ENCODE measurements at regions not wholly inside any gene's neighbourhood (a gene's known extent, or its start where the extent isn't known, plus 50 kb on each side); places are given as distances from the start of the nearest gene placed in this dataset.

DNA sequence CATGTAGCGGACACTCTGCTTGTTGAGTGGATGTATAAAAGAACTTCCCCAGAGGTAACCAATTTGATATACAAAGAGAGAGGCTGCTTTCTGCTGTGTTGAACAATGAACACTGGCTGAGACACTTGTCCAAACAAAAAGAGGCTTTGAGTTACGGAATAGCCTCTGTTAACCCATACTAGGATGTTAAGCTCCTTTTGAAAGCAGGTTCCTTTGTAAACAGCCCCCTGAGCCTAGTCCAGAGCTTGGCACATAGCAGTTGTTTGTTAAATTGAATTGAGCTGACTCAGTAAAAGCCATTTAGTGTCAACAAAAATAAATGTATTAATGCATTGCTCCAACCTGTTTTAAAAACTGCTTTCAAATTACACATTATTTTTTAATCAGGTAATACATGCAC is 200.1 kb downstream of the MZT1 start:
- Histone ChIP-seq H3K36me3 (ENCODE audit: insufficient read depth, low read depth, low read length) (no peaks in the 10 kb centered on the region), H3K9me3 (ENCODE audit: insufficient read depth, low read depth, low read length) (no peaks in the 10 kb centered on the region), H3K27ac (ENCODE audit: low read length) (no peak overlapping the region), H3K4me1 (ENCODE audit: insufficient read depth, low read length) (no peaks in the 10 kb centered on the region), H3K9ac (ENCODE audit: low read depth, low read length) (no peak overlapping the region), H3K27me3 (ENCODE audit: insufficient read depth, low read length) (peaks cover 26% of the 10 kb centered on the region; the same call in 1 of the 2 replicates), H3K4me3 (ENCODE audit: low read length) (no peak overlapping the region)

DNA sequence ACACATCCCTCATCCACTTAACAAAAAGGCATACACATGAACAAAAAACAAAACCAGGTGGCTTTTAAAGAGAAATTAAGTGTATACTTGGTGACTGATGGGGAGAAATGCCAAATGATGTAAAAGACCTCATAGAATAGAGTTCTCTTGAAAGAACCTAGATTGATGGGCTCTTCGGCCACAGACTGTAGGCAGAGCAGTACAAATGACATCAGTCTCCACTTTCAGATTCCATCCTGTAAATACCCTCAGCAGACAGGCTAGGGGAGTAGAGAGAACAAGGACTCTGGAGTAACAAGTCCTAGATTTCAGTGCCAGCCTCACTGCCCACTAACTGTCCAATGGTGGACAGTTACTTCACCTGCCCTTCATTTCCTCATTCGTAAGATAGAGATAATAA is 203.8 kb downstream of the MZT1 start:
- Histone ChIP-seq H3K27me3 (ENCODE audit: insufficient read depth, low read length) (no peaks in the 10 kb centered on the region; the same call in 1 of the 2 replicates), H3K9me3 (ENCODE audit: insufficient read depth, low read depth, low read length) (no peaks in the 10 kb centered on the region), H3K9ac (ENCODE audit: low read depth, low read length) (no peak overlapping the region), H3K27ac (ENCODE audit: low read length) (no peak overlapping the region), H3K4me3 (ENCODE audit: low read length) (no peak overlapping the region), H3K36me3 (ENCODE audit: insufficient read depth, low read depth, low read length) (no peaks in the 10 kb centered on the region), H3K4me1 (ENCODE audit: insufficient read depth, low read length) (peaks cover 4% of the 10 kb centered on the region; the same call in 1 of the 2 replicates)

DNA sequence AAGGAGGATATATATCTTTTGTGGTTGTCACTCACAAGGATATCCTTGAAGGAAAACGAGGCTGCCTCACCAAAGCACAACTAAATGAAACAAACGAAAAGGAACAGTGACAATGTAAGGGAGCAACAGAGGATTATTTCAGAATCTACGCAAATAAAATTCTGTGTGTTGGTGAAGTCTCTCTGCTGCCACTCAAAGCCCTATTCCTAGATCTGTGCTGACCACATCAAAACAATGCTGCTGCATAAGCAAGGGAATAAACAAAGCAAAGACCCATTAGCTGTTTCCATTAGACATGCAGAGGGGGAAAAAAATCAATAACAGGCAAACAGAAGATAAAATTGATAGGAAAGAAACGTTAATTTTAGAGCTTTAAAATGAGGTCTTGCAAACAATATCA is 204.4 kb downstream of the MZT1 start:
- Histone ChIP-seq H3K27me3 (ENCODE audit: insufficient read depth, low read length) (no peaks in the 10 kb centered on the region), H3K27ac (ENCODE audit: low read length) (no peak overlapping the region), H3K4me3 (ENCODE audit: low read length) (no peak overlapping the region), H3K9me3 (ENCODE audit: insufficient read depth, low read depth, low read length) (no peaks in the 10 kb centered on the region), H3K9ac (ENCODE audit: low read depth, low read length) (no peak overlapping the region), H3K4me1 (ENCODE audit: insufficient read depth, low read length) (peaks cover 4% of the 10 kb centered on the region; the same call in 1 of the 2 replicates), H3K36me3 (ENCODE audit: insufficient read depth, low read depth, low read length) (no peaks in the 10 kb centered on the region)

GRCh38 chr13:72521940-72522661 is 205.3 kb downstream of the MZT1 start:
- no peaks in the 10 kb centered on the region for H3K9me3 ChIP-seq (ENCODE audit: insufficient read depth, low read depth, low read length)
- H3K4me1 ChIP-seq (ENCODE audit: insufficient read depth, low read length), result peaks cover 4% of the 10 kb centered on the region; the same call in 1 of the 2 replicates
- no peaks in the 10 kb centered on the region for H3K36me3 ChIP-seq (ENCODE audit: insufficient read depth, low read depth, low read length)
- no peak overlapping the region for H3K9ac ChIP-seq (ENCODE audit: low read depth, low read length)
- H3K27ac ChIP-seq (ENCODE audit: low read length), result no peak overlapping the region
- no peaks in the 10 kb centered on the region for H3K27me3 ChIP-seq (ENCODE audit: insufficient read depth, low read length)
- no peak overlapping the region for H3K4me3 ChIP-seq (ENCODE audit: low read length)

DNA sequence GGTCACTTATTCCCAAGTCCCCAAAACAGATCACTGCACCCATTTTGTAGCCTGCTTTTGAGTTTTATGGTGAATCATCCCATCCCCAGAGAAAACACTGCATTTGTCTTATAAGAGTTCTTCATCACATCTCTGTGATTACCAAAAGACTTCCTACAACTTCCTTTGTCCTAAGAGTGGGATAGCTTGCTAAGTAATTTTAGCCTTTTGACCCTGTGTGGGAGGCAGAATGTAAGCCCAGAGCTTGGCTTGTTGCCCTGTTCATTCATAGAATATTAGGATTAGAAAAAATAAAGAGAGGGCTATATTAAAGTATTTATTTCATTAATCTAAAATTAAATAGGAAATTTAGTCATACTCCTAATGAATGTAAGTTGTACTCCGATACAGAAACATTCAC is 213.3 kb downstream of the MZT1 start:
- Histone ChIP-seq H3K4me1 (ENCODE audit: insufficient read depth, low read length) (no peaks in the 10 kb centered on the region), H3K36me3 (ENCODE audit: insufficient read depth, low read depth, low read length) (no peaks in the 10 kb centered on the region), H3K4me3 (ENCODE audit: low read length) (no peak overlapping the region), H3K27me3 (ENCODE audit: insufficient read depth, low read length) (no peaks in the 10 kb centered on the region), H3K9ac (ENCODE audit: low read depth, low read length) (no peak overlapping the region), H3K9me3 (ENCODE audit: insufficient read depth, low read depth, low read length) (no peaks in the 10 kb centered on the region), H3K27ac (ENCODE audit: low read length) (no peak overlapping the region)

DNA sequence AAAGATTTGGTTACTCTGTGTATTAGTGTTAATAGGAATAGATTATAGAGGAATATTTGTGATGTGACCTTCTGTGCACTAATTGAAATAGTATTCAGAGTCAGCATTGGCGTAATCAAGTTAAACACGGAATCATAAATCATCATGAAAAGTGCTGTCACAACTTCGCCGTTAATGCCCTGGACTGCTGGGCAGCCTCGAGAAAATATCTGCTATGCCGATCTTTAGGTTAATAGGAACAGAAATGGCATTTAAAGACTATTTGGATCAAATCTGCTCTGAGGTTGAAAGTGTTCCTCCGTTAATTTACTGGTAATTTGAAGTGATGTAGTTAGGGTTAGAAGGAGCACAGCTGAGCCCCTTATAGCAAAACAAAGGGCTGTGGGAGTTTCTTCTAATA is 219.0 kb downstream of the MZT1 start:
- Histone ChIP-seq H3K36me3 (ENCODE audit: insufficient read depth, low read depth, low read length) (no peaks in the 10 kb centered on the region), H3K27me3 (ENCODE audit: insufficient read depth, low read length) (no peaks in the 10 kb centered on the region), H3K9ac (ENCODE audit: low read depth, low read length) (no peak overlapping the region), H3K9me3 (ENCODE audit: insufficient read depth, low read depth, low read length) (no peaks in the 10 kb centered on the region), H3K27ac (ENCODE audit: low read length) (no peak overlapping the region), H3K4me1 (ENCODE audit: insufficient read depth, low read length) (0 out of 2 replicates have a peak, but pooled peaks cover 3% of the 10 kb centered on the region), H3K4me3 (ENCODE audit: low read length) (no peak overlapping the region)

- H3K27me3 ChIP-seq (ENCODE audit: insufficient read depth, low read length), result no peaks in the 10 kb centered on the region
- no peak overlapping the region for H3K27ac ChIP-seq (ENCODE audit: low read length)
- H3K9ac ChIP-seq (ENCODE audit: low read depth, low read length), result no peak overlapping the region
- no peaks in the 10 kb centered on the region for H3K36me3 ChIP-seq (ENCODE audit: insufficient read depth, low read depth, low read length)
- H3K9me3 ChIP-seq (ENCODE audit: insufficient read depth, low read depth, low read length), result no peaks in the 10 kb centered on the region
- 0 out of 2 replicates have a peak, but pooled peaks cover 3% of the 10 kb centered on the region for H3K4me1 ChIP-seq (ENCODE audit: insufficient read depth, low read length)
- H3K4me3 ChIP-seq (ENCODE audit: low read length), result no peak overlapping the region
Observed at GRCh38 chr13:72507416-72508199, 219.8 kb downstream of the MZT1 start.

DNA sequence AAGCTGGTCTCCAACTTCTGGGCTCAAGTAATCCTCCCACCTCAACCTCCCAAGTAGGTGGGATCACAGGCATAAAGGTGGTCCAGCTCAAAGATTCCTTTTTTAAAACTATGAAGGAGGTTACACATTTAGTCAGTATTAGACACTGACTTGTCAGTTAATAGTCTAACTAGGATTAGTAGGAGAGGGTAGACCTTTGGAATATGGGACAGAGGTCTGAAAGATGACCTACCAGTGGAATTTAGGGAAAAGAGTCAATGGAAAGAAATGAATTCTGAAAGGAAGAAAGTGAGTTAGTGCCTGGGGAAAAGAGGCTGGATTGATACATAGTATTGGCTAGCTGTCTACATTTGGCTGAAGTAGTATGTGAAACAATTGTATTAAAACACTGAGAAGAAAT is 220.7 kb downstream of the MZT1 start:
- Histone ChIP-seq H3K4me1 (ENCODE audit: insufficient read depth, low read length) (0 out of 2 replicates have a peak, but pooled peaks cover 3% of the 10 kb centered on the region), H3K4me3 (ENCODE audit: low read length) (no peak overlapping the region), H3K27ac (ENCODE audit: low read length) (no peak overlapping the region), H3K9me3 (ENCODE audit: insufficient read depth, low read depth, low read length) (no peaks in the 10 kb centered on the region), H3K36me3 (ENCODE audit: insufficient read depth, low read depth, low read length) (no peaks in the 10 kb centered on the region), H3K9ac (ENCODE audit: low read depth, low read length) (no peak overlapping the region), H3K27me3 (ENCODE audit: insufficient read depth, low read length) (no peaks in the 10 kb centered on the region)

GRCh38 chr13:72505376-72505775 is 222.1 kb downstream of the MZT1 start:
- H3K9ac ChIP-seq (ENCODE audit: low read depth, low read length), result no peak overlapping the region
- H3K27me3 ChIP-seq (ENCODE audit: insufficient read depth, low read length), result no peaks in the 10 kb centered on the region
- H3K9me3 ChIP-seq (ENCODE audit: insufficient read depth, low read depth, low read length), result no peaks in the 10 kb centered on the region
- H3K4me3 ChIP-seq (ENCODE audit: low read length), result no peak overlapping the region
- H3K4me1 ChIP-seq (ENCODE audit: insufficient read depth, low read length), result 0 out of 2 replicates have a peak, but pooled peaks cover 3% of the 10 kb centered on the region
- no peak overlapping the region for H3K27ac ChIP-seq (ENCODE audit: low read length)
- no peaks in the 10 kb centered on the region for H3K36me3 ChIP-seq (ENCODE audit: insufficient read depth, low read depth, low read length)

DNA sequence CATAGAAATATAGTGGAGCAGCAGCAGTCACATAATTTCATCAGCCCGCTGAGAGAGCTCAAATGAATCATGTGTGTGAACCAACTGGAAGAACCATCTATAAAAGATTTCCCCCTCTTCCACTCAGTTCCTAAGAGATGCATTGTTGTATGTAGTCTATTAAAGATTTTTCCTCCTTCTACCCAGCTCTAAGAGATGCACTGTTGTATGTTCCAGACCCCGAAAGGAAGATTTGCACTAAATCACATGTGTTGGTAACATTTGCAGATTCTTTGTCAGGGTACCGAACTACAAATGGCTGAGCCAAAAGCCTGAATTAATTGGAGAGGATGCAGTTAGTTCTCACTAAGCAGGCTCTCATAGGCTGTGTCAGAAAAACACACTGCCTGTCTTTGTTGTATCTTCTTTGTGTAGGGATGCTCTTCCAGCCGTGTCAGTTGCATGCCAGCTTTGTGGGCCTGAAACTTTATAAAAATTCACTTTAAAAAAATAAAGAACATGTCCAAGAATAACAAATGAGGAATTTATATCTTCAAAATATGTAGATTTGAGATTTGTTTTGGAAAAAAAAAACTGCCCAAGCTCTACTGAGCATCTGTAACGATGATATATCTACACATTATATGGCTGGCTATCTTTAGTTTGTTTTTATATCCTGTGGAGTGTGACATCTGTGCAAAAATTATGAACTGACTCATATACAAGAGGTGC is 223.1 kb downstream of the MZT1 start:
- Histone ChIP-seq H3K4me3 (ENCODE audit: low read length) (no peak overlapping the region), H3K9me3 (ENCODE audit: insufficient read depth, low read depth, low read length) (no peaks in the 10 kb centered on the region), H3K27me3 (ENCODE audit: insufficient read depth, low read length) (no peaks in the 10 kb centered on the region), H3K27ac (ENCODE audit: low read length) (no peak overlapping the region), H3K9ac (ENCODE audit: low read depth, low read length) (no peak overlapping the region), H3K36me3 (ENCODE audit: insufficient read depth, low read depth, low read length) (no peaks in the 10 kb centered on the region), H3K4me1 (ENCODE audit: insufficient read depth, low read length) (0 out of 2 replicates have a peak, but pooled peaks cover 3% of the 10 kb centered on the region)

GRCh38 chr13:72500851-72501250 is 226.6 kb downstream of the MZT1 start:
- no peak overlapping the region for H3K27ac ChIP-seq (ENCODE audit: low read length)
- H3K9ac ChIP-seq (ENCODE audit: low read depth, low read length), result no peak overlapping the region
- no peak overlapping the region for H3K4me3 ChIP-seq (ENCODE audit: low read length)
- no peaks in the 10 kb centered on the region for H3K36me3 ChIP-seq (ENCODE audit: insufficient read depth, low read depth, low read length)
- H3K9me3 ChIP-seq (ENCODE audit: insufficient read depth, low read depth, low read length), result no peaks in the 10 kb centered on the region
- no peaks in the 10 kb centered on the region for H3K4me1 ChIP-seq (ENCODE audit: insufficient read depth, low read length)
- H3K27me3 ChIP-seq (ENCODE audit: insufficient read depth, low read length), result no peaks in the 10 kb centered on the region
